ENCODE measurements at regions not wholly inside any gene's neighbourhood (a gene's known extent, or its start where the extent isn't known, plus 50 kb on each side); places are given as distances from the start of the nearest gene placed in this dataset.

DNA sequence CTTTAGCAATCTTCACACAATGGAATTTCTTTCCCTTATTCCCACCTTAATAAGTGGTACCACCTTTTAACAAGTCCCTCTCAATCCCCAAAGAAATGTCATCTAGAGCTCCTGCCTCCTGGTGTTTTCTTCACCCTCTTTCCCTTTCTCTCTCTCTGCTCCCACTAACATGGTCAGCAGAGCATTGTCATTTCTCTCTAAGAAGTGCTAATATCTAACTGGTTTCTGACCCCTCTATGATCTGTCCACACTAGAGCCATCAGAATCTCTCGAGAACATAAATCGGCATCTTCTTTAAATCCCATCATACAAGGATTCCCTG lies 161.2 kb upstream of the DTNA start:
- no peak for TF ChIP-seq ONECUT2 (CRISPR knock-in tag; IDR thresholded peaks at IDR 0.05)
- TF ChIP-seq, protein P1, sequence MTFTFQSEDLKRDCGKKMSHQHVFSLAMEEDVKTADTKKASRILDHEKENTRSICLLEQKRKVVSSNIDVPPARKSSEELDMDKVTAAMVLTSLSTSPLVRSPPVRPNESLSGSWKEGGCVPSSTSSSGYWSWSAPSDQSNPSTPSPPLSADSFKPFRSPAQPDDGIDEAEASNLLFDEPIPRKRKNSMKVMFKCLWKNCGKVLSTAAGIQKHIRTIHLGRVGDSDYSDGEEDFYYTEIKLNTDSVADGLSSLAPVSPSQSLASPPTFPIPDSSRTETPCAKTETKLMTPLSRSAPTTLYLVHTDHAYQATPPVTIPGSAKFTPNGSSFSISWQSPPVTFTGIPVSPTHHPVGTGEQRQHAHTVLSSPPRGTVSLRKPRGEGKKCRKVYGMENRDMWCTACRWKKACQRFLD (CRISPR knock-in tag; IDR thresholded peaks at IDR 0.05; ENCODE audit: borderline replicate concordance), result no peak
- TF ChIP-seq, protein P2, sequence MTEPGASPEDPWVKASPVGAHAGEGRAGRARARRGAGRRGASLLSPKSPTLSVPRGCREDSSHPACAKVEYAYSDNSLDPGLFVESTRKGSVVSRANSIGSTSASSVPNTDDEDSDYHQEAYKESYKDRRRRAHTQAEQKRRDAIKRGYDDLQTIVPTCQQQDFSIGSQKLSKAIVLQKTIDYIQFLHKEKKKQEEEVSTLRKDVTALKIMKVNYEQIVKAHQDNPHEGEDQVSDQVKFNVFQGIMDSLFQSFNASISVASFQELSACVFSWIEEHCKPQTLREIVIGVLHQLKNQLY (CRISPR knock-in tag; IDR thresholded peaks at IDR 0.05), result no peak
- TF ChIP-seq RORA (CRISPR knock-in tag; IDR thresholded peaks at IDR 0.05), result no peak
- TF ChIP-seq ELF1 (CRISPR knock-in tag; IDR thresholded peaks at IDR 0.05), result no peak
- no peak for TF ChIP-seq PHF5A (CRISPR knock-in tag; IDR thresholded peaks at IDR 0.05; ENCODE audit: low read depth, unreplicated experiment)
- no peak for TF ChIP-seq ZNF33B (CRISPR knock-in tag; IDR thresholded peaks at IDR 0.05)
- TF ChIP-seq, protein P3, sequence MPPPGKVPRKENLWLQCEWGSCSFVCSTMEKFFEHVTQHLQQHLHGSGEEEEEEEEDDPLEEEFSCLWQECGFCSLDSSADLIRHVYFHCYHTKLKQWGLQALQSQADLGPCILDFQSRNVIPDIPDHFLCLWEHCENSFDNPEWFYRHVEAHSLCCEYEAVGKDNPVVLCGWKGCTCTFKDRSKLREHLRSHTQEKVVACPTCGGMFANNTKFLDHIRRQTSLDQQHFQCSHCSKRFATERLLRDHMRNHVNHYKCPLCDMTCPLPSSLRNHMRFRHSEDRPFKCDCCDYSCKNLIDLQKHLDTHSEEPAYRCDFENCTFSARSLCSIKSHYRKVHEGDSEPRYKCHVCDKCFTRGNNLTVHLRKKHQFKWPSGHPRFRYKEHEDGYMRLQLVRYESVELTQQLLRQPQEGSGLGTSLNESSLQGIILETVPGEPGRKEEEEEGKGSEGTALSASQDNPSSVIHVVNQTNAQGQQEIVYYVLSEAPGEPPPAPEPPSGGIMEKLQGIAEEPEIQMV (CRISPR knock-in tag; IDR thresholded peaks at IDR 0.05; ENCODE audit: low read depth), result no peak
- TF ChIP-seq XBP1 (CRISPR knock-in tag; IDR thresholded peaks at IDR 0.05), result no peak
- TF ChIP-seq MAZ (IDR thresholded peaks at IDR 0.05; ENCODE audit: borderline replicate concordance, low read depth, low read length), result no peak
- TF ChIP-seq MAZ (CRISPR knock-in tag; IDR thresholded peaks at IDR 0.05; ENCODE audit: low read depth), result no peak
- TF ChIP-seq ZNF607 (CRISPR knock-in tag; IDR thresholded peaks at IDR 0.05; ENCODE audit: borderline replicate concordance), result no peak
- TF ChIP-seq, protein P4, sequence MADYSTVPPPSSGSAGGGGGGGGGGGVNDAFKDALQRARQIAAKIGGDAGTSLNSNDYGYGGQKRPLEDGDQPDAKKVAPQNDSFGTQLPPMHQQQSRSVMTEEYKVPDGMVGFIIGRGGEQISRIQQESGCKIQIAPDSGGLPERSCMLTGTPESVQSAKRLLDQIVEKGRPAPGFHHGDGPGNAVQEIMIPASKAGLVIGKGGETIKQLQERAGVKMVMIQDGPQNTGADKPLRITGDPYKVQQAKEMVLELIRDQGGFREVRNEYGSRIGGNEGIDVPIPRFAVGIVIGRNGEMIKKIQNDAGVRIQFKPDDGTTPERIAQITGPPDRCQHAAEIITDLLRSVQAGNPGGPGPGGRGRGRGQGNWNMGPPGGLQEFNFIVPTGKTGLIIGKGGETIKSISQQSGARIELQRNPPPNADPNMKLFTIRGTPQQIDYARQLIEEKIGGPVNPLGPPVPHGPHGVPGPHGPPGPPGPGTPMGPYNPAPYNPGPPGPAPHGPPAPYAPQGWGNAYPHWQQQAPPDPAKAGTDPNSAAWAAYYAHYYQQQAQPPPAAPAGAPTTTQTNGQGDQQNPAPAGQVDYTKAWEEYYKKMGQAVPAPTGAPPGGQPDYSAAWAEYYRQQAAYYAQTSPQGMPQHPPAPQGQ (CRISPR knock-in tag; IDR thresholded peaks at IDR 0.05; ENCODE audit: borderline replicate concordance), result no peak
- TF ChIP-seq, protein P5, sequence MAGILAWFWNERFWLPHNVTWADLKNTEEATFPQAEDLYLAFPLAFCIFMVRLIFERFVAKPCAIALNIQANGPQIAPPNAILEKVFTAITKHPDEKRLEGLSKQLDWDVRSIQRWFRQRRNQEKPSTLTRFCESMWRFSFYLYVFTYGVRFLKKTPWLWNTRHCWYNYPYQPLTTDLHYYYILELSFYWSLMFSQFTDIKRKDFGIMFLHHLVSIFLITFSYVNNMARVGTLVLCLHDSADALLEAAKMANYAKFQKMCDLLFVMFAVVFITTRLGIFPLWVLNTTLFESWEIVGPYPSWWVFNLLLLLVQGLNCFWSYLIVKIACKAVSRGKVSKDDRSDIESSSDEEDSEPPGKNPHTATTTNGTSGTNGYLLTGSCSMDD (CRISPR knock-in tag; IDR thresholded peaks at IDR 0.05), result no peak
- TF ChIP-seq HNRNPUL1 (IDR thresholded peaks at IDR 0.05; ENCODE audit: low read depth, low read length), result no peak
- TF ChIP-seq SP4 (CRISPR knock-in tag; IDR thresholded peaks at IDR 0.05), result no peak
- Histone ChIP-seq H3K36me3 (replicated peaks in 1 of 2; ENCODE audit: control insufficient read depth in 1 of 2, insufficient read depth in 2 of 2, low read length in 2 of 2) (no peaks in the 10 kb centered on the region), H3K27ac (ENCODE audit: extremely low read length, insufficient read depth, low read length) (no peak overlapping the region), H4K20me1 (ENCODE audit: insufficient read depth, low read length) (no peaks in the 10 kb centered on the region), H3K9ac (ENCODE audit: insufficient read depth, low read depth, low read length) (no peak overlapping the region), H3K27me3 (ENCODE audit: control insufficient read depth in 1 of 2, insufficient read depth in 2 of 2, low read length in 2 of 2) (no peaks in the 10 kb centered on the region), H2AFZ (ENCODE audit: low read length) (no peak overlapping the region), H3K4me3 (replicated peaks in 1 of 3; ENCODE audit: insufficient read depth in 1 of 3, low read depth in 2 of 3, low read length in 3 of 3) (no peak overlapping the region), H3K4me1 (ENCODE audit: insufficient read depth, low read length) (no peaks in the 10 kb centered on the region), H3K9me3 (ENCODE audit: low read length) (no peaks in the 10 kb centered on the region), H3K4me2 (ENCODE audit: low read depth, low read length) (no peak overlapping the region), H3K79me2 (ENCODE audit: insufficient read depth, low read length) (no peaks in the 10 kb centered on the region)
- ATAC-seq (no peak), DNase-seq (ENCODE audit: low spot score) (no peak), FAIRE-seq (no peak)
- ChIA-PET CTCF (ENCODE audit: low intra/inter-chr PET ratio, low total read pairs) (no interaction called here), POLR2A (no interaction called here)
- no TSS peak for BruUV-seq (replicated peaks)
- intact Hi-C loops (cut with micrococcal nuclease; ENCODE audit: unreplicated experiment), result loop anchor here (5.0 kb wide), 1 partner anchor 57 kb away; no protein-coding TSS in a partner anchor
- 85% methylated on average over 2 of the region's 2 CpGs for WGBS (ENCODE audit: low lambda C conversion rate)
- in situ Hi-C loops (cut with HindIII; ENCODE audit: extremely low pct_ligation_motif_present, low pct_unique_long_range_greater_than_20kb), result no loop called here
